Left colon (tissue), 2 donors: ENCODE measurements at regions not wholly inside any gene's neighbourhood (a gene's known extent, or its start where the extent isn't known, plus 50 kb on each side); places are given as distances from the start of the nearest gene placed in this dataset.
"Not testable (repeated sequence)": the region's sequence is repeated elsewhere in the genome, so short reads cannot be mapped to it uniquely, and the experiment has no call there.

Source experiments
- ATAC-seq: fragments of 200-7000 bp; cut with Tn5 transposase; one replicate; pipeline ENCODE4 v1.9.1; 2020; ENCODE audit warnings: mild to moderate bottlenecking, moderate library complexity
- DNase-seq, 2 donors: peaks; one replicate each; pipeline ENCODE4 v3.0.0-alpha.2; 2020
- intact Hi-C, 2 donors: fragments of 100-400 bp; cut with DNase I in 1 of 2; cut with micrococcal nuclease in 1 of 2; formaldehyde crosslinking; loops; one replicate each; pipeline versions ENCODE4 v1.11.2 to v1.14.0; 2022; cut with DNase I, micrococcal nuclease
- donor health status: DM: no; HTN: no; CAD: no.
- donor health status: DM: yes; HTN: yes; CAD: no.

DNA sequence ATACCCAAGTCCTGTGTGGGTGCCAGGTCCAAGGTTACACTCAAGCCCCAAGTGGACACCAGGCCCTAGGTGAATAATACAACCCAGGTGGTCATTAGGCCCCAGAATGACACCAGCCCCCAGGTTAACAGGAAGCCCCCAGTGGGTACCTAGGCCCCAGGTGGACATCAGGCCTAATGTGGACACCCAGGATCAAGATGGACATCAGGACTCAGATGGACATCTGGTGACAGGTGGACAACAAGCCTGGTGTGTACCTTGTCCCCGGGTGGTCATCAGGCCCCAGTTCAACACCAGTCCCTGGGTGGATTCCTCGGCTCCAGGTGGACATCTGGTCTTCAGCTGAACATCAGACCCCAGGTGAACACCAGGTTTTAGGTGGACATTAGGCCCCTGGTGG lies 1485.4 kb upstream of the TPTE start:
- DNase-seq, ATAC-seq, intact Hi-C loops: not testable (repeated sequence)

DNA sequence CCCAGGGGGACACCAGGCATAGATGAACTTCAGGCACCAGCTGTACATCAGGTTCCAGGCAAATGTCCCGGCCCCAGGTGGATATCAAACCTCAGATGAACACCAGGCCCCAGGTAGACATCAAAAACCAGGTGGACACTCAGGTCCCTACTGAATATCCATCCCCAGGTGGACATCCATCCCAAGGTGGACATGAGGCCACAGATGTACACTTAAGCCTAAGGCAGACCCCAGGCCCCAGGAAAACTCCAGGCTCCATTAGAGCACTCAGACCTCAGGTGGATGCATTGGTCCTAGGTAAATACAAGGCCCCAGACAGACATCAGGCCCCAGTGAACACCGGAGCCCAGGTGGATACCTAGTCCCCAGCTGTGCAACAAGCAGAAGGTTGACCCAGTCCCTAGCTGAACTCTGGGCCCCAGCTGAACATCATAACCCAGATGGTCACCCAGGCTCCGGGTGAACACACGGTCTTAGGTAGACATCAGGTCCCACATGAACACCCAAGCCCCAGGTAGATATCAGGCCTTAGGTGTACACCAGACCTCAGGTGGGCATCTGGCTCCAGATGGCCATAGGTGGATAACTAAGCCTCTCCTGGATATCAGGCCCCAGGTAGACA lies 1484.3 kb upstream of the TPTE start:
- DNase-seq, intact Hi-C loops, ATAC-seq: not testable (repeated sequence)

DNA sequence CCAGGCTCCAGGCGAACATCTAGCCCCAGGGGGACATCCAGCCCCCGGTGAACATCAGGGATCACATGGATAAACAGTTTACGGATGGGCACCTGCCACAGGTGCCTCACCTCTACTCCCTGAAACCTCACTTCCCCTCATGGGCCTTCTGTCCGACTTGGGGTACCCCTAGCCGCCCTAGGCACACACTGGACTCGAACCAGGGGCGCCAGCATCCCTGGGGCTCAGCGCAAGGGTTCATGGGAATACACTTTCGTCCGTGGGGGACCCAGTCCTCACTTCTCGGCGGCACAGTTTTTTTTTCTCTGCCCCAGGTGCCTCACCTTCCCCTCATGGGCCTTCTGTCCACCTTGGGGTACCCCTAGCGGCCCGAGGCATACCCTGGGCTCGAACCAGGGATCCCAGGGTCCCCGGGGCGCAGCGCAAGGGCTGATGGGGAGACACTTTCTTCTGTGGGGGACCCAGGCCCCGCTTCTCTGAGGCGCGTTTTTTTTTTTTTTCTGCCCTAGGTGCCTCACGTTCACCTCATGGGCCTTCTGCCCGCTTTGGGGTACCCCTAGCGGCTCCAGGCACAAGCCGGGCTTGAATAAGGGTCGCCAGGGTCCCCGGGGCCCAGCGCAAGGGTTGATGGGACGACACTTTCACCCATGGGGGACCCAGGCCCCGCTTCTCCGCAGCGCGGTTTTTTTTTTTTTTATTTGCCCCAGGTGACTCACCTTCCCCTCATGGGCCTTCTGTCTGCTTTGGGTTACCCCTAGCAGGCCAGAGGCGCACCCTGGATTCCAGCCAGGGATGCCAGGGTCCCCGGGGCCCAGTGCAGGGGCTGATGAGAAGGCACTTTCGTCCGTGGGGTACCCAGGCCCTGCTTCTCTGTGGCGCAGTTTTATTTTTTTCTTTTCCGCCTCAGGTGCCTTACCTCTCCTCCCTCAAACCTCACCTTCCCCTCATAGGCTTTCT lies 1483.5 kb upstream of the TPTE start:
- intact Hi-C loops, DNase-seq, ATAC-seq: not testable (repeated sequence)

DNA sequence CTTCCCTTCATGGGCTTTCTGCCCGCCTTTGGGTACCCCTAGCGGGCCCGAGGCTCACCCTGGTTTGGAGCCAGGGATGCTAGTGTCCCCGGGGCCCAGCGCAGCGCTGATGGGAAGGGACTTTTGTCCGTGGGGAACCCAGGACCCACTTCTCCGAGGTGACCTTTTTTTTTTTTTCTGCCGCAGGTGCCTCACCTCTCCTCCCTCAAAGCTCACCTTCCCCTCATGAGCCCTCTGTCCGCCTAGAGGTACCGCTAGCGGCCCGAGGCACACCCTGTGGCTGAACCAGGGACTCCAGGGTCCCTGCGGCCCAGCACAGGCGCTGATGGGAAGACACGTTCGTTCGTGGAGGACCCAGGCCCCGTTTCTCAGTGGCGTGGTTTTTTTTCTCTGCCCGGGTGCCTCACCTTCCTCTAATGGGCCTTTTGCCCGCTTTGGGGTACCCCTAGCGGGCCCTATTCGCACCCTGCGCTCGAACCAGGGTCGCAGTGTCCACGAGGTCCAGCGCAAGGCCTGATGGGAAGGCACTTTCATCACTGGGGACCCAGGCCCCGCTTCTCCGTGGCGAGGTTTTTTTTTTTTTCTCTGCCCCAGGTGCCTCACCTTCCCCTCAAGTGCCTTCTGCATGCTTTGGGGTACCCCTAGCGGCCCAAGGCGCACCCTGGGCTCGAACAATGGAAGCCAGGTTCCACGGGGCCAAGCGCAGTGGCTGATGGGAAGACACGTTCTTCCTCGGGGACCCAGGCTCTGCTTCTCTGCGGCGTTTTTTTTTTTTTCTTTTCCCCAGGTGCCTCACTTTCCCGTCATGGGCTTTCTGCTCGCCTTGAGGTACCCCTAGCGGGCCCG lies 1481.6 kb upstream of the TPTE start:
- DNase-seq, ATAC-seq, intact Hi-C loops: not testable (repeated sequence)

DNA sequence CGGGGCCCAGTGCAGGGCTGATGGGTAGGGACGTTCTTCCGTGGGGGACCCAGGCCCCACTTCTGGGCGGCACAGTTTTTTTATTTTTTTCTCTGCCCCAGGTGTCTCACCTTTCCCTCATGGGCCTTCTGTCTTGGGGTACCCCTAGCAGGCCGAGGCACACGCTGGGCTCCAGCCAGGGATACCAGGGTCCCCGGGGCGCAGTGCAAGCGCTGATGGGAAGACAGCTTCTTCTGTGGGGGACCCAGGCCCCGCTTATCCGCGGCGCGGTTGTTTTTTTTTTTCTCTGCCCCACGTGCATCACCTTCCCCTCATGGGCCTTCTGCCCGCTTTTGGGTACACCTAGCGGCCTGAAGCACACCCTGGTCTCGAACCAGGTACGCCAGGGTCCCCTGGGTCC lies 1481.0 kb upstream of the TPTE start:
- DNase-seq, intact Hi-C loops, ATAC-seq: not testable (repeated sequence)

DNA sequence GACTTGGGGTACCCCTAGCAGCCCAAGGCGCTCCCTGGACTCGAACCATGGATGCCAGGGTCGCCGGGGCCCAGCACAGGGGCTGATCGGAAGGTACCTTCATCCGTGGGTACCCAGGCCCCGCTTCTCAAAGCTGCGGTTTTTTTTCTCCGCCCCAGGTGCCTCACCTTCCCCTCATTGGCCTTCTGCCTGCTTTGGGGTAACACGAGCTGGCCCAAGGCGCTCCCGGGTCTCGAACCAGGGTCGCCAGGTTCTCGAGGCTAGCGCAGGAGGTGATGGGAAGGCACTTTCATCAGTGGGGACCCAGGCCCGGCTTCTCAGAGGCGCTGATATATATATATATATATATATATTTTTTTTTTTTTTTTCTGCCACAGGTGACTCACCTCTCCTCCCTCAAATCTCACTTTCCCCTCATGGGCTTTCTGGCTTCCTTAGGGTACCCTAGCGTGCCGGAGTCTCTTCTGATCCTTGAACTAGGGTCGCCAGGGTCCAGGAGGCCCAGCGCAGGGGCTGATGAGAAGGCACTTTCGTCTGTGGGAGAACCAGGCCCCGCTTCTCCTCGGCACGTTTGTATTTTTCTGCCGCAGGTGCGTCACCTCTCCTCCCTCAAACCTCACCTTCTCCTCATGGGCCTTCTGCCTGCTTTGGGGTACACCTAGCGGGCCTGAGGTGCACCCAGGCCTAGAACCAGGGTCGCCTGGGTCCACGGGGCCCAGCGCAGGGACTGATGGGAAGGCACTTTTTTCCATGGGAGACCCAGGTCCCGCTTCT lies 1480.0 kb upstream of the TPTE start:
- DNase-seq, ATAC-seq: not testable (repeated sequence)

DNA sequence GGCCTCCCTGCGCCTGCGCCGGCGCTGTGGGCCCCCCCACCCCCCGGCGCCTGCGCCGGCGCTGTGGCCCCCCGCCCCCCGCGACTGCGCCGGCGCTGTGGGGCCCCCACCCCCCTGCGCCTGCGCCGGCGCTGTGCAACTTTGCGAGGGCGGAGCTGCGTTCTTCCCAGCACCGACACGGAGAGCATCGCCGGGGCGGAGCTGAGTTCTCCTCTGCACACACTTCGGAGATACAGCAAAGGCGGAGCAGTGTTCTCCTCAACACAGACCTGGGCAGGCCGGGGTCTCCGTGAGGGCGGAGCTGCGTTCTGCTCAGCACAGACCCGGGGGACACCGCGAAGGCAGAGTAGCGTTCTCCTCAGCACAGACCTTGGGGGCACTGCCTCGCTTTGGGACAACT lies 1478.3 kb upstream of the TPTE start:
- DNase-seq, intact Hi-C loops: not testable (repeated sequence)
- peak; percentile 90 for ATAC-seq

More for the DNA sequence above, 1480.0 kb upstream of the TPTE start:
- intact Hi-C loops, result not testable (repeated sequence)

DNA sequence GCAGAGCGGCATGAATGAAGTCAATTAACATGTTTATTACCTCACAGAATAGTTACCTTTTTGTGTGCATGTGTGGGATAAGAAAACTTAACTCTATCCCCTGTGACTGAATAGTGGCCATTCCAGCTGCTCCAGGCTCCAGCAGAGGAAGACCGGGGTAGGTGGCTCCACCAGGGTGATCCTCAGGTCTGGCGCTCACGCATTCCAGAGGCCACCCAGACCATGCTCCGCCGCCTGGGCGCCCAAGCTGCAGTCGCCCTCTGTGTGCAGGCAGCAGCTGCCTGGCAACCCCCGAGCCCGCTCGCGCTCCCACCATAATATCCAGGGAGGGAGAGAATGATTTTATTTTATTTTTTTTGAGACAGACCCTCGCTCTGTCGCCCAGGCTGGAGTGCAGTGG lies 1474.5 kb upstream of the TPTE start:
- ATAC-seq, intact Hi-C loops, DNase-seq: not testable (repeated sequence)

DNA sequence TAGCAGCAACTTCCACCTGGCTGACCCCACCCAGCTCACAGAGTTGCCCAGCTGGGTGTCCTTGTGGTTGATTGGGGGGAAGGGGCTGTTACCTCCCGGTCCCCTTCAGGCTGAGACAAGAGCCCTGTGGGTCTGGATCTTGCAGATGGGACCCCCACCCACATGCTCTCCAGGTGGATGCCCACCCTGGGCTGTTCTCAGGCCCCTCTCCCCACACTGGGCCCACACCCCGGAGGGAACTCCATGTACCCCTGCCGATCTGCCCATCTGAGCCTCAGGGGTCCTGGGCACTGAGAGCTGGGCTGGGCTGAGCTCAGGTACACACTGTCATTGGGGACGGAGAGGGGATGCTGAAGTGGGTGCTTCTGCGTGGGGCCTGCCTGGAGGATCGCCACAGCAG lies 1453.9 kb upstream of the TPTE start:
- intact Hi-C loops, ATAC-seq, DNase-seq: not testable (repeated sequence)

DNA sequence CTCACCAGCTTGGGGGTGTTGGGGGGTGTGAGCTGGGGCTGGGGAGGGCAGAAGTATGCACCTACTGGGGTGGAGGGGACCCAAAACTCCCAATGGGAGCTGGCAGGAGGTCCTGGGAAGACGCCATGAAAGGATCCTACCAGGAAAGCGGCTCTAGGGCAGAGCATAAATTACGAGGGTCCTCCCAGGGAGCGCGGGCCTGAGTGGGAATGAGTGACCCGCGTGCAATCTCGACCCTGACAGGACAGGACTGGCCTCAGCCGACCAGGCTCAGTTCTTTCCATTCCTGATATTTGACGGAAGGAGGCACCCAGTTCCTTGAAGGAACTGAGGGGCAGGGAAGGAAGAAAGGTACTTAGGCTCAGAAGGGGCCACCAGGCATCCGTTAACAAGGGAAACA lies 1452.8 kb upstream of the TPTE start:
- intact Hi-C loops, ATAC-seq, DNase-seq: not testable (repeated sequence)

DNA sequence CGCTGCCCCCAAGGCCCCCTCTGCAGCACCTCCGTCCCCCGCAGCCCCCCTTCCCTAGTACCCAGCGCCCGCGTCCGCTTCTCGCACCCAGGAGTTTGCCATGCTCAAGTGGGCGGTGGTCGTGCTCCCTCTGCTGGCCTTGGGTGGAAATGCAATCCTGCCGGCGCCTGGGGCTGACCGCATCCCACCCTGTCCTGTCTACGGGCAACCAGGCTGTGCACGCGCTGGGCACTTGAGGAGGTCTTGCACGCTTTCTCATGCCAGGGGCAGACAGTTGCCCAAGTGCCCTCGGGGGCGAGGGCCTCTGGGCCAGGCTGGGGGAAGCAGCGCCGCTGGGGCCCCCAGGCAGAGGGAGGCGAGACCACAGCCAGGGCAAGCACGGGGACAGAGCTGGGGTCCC lies 1450.7 kb upstream of the TPTE start:
- DNase-seq, intact Hi-C loops, ATAC-seq: not testable (repeated sequence)

DNA sequence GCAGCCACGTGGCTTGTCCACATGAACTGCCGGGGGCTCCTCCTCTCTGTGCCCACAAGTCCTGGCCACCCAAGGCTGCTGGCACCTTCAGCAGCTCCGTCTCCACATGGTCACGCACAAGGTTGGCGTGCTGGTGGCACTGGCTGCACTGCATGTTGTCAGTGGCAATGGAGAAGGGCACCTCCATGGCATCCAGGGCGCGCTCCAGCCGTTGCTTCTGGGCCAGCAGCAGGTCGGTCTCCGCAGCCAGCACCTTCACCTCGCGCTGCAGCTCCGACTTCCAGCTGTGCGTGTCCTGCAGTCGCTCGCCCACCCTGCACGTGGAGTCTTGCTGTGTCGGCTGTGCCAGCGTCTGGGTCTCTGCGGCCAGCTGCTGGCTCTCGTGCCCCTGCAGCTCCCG lies 1448.4 kb upstream of the TPTE start:
- DNase-seq, intact Hi-C loops, ATAC-seq: not testable (repeated sequence)

DNA sequence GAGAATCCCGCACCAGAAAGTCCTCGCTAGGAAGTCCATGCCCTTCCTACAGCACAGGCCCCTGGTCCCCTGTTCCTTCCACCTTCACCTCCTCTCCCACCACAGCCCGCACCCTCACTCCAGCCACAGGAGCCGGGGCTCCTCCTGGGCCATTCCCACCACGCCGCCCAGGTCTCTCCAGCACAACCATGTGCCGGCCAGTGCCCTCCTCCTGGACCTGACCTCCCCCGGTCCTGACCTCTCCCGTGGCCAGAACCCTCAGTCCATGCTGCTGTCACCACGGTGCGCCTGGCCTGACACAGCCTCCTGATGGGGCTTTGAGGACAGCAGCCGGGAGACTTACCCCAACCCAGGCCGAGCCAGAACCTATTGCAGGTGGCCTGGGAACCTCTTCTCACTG lies 1446.6 kb upstream of the TPTE start:
- intact Hi-C loops, ATAC-seq, DNase-seq: not testable (repeated sequence)

DNA sequence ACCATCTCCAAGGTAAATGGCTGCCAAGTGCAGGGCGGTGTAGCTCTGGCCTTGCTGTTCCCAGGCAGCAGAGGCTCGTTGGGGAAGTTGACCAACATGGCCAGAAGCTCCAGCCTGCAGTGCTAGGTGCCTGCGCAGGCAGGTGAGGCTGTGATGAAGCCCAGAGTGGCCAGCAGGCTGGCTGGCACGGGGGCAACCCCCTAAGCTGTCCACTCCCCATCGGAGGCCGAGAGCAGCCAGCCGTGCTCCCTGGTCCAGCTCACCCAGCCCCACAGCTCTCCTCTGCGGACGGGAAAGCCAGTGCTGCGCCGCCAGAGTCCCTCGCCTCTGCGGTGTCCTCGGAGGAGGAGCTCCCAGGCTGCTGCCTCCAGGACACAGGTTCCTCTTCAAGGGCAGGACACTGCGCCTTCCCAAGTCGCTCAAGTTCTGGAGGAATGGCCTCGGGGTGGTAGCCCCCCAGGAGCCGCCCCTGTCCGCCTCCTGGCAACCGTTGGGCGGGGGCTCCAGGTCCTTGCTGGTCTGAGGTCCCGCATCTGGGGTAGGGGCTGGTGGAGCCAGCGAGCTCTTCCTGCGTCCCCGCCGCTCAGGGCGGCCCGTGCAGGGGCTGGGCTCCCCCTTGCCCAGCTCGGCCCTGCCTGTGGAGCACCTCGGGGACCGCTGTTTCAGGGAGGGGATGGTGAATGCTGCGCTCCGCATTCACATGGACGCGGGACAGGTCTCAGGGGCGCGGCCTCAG lies 1438.1 kb upstream of the TPTE start:
- ATAC-seq, intact Hi-C loops, DNase-seq: not testable (repeated sequence)

DNA sequence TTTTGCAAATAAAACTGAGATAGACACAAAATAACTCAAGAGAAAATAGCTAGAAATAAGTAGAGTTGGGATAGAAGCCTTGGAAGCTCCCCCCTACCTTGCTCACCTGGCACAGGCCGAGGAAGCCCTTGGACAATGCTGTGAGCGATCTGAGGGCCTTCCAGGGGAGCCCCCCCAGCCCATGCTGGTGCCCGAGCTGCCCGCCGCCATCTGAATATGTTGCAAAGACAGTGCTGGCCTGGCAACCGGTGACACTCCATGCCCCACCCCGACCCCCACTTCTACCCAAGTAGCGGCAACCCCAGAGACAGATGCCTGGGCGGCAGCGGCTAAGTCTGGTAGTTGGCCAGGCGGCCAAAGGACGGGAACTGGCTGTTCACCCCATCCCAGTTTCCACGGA lies 1435.1 kb upstream of the TPTE start:
- intact Hi-C loops, ATAC-seq, DNase-seq: not testable (repeated sequence)

DNA sequence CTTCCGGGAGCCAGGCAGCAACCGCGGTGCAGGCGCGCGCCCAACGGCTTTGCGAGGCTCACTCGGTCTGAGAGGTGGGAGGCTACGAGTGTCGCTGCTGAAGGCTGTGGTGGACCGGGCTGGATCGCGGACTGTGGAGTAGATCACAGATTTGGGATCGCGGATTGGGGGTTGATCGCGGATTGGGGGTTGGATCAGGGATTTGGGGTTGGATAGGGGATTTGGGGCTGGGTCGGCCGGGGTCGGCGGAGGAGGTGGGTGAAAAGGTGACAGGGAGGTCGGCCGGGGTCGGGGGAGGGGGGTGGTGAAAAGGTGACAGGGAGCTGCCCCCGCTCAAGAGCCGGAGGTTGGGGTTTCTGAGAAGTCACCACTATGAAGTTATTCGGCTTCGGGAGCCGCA lies 1433.6 kb upstream of the TPTE start:
- ATAC-seq, intact Hi-C loops, DNase-seq: not testable (repeated sequence)

DNA sequence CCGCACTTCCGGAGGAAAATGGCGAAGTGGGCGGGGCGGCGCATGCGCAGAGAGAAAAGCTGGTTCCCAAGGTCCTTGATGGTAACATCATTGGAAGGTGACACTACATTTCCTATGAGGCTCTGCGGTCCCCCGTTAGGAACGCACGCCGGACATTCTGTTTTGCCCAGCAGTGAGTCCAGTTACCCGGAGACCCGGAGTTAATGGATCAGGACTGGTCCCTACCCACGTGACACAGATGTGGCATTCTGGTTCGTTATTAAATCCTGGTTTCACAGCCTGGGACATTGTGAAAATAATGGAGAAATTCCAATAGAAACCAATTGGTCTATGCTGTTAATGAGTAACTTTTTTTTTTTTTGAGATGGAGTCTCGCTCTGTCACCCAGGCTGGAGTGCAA lies 1391.6 kb upstream of the TPTE start:
- DNase-seq, intact Hi-C loops, ATAC-seq: not testable (repeated sequence)
